Tongue (tissue), 1 donor: ENCODE measurements at regions not wholly inside any gene's neighbourhood (a gene's known extent, or its start where the extent isn't known, plus 50 kb on each side); places are given as distances from the start of the nearest gene placed in this dataset.
"Not testable (repeated sequence)": the region's sequence is repeated elsewhere in the genome, so short reads cannot be mapped to it uniquely, and the experiment has no call there.

ENCODE experiments used
- DNase-seq: peaks from one replicate; pipeline ENCODE4 v3.0.0-alpha.2; 2015

DNA sequence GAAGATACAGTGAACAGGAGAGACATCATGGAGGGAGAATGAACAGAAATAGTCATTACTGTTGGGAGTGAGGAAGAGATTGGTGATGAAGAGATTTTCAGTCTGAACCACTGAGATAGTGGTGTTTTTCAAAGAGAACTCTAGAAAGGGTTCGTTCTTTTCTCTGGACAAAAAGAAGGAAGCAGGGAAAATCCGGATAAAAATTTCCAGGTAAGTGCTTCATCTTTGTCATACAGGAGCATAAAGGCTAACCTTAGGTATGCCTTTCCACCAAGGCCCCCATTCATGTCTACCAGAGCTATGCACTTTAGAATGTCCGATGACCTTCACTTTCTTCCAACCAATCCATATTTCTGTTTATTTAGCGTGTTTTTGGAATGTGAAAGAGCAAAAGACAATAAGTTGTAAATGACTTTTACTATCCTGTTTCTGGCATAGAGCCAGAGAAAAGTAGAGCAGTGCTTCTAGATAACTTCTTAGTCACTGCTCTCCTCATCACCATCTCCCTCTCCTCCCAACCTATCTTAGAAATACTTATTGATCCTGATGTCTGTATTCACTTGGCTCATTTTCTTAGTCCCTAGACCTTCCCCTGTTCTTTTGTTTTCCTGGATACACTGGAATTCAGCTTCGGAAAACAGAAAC is 116.5 kb downstream of the TTC6 start:
- DNase-seq, result no peak

GRCh38 chr14:37712476-37712860 is 117.0 kb downstream of the TTC6 start:
- not testable (repeated sequence) for DNase-seq

GRCh38 chr14:37712976-37713431 is 117.6 kb downstream of the TTC6 start:
- no peak for DNase-seq

- DNase-seq, result no peak
Measured at GRCh38 chr14:37720131-37720530, 124.7 kb downstream of the TTC6 start.

DNA sequence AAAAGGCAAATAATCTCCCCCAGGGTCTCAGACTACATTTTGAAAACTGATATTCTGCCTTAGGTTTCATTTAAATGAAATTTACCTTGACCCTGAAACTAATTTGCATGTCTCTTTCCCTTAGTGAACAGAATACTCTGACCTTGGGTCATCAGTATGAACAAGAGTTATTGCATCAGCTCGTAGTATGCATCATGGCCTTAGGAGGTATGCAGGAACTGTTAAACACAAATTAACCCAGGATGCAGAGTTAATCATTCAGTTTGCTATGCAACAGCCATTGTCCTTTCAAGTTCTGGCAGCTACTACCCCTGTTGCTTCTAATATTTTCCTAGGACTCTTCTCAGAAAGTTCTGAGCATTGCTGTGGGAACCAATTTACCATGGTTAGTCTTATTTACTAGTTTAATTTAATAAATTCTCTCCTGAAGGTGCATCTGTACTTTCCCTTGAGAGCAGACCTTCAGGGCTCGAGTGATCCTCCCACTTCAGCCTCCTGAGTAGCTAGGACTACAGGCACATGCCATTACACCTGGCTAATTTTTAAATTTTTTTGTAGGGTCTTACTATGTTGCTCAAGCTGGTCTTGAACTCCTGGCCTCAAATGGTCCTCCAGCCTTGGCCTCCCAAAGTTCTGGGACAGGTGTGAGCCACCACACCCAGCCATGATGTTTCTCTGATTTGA is 126.7 kb downstream of the TTC6 start:
- DNase-seq, result no peak

- no peak for DNase-seq
Measured at GRCh38 chr14:37723515-37723914, 128.1 kb downstream of the TTC6 start.

GRCh38 chr14:37726708-37727107 is 131.3 kb downstream of the TTC6 start:
- DNase-seq, result no peak

DNA sequence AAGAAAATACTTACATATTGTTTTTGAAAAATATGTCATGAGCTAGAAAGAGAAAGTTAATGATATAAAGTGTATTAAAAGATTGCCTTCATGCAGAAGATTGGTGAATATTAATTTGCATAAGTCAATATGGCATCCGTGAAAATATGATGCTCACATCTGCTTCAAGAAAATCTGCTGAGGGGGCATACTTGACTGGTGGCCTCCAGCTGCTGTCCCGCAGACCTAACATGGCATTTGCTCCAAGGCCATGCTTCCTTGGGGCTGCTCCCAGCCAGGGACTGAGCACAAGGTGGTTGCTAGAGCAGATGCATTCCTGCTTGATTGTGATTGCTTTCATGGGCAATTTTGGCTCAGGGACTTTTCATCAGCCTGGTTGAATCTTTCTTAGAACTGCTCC is 133.8 kb downstream of the TTC6 start:
- no peak for DNase-seq

DNA sequence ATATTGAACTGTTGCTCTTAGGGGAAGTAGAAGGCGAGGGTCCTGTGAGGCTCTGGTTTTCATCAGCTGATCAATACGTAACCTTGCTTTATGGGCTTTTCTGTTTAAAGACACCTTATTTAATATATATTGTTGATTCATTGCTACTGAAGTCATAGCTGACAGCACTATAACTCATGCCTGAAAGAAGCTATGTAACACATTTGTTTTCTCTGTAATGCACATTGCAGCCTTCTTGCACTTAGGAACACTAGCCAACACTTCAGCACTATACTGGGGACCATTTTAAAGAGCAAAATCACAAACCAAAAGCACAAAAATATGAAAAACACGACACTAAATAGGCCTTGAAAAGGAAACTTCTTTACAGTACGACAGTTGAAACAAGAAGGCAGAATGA is 135.7 kb downstream of the TTC6 start:
- no peak for DNase-seq

- DNase-seq, result no peak
Measured at GRCh38 chr14:37745657-37746056, 150.2 kb downstream of the TTC6 start.

DNA sequence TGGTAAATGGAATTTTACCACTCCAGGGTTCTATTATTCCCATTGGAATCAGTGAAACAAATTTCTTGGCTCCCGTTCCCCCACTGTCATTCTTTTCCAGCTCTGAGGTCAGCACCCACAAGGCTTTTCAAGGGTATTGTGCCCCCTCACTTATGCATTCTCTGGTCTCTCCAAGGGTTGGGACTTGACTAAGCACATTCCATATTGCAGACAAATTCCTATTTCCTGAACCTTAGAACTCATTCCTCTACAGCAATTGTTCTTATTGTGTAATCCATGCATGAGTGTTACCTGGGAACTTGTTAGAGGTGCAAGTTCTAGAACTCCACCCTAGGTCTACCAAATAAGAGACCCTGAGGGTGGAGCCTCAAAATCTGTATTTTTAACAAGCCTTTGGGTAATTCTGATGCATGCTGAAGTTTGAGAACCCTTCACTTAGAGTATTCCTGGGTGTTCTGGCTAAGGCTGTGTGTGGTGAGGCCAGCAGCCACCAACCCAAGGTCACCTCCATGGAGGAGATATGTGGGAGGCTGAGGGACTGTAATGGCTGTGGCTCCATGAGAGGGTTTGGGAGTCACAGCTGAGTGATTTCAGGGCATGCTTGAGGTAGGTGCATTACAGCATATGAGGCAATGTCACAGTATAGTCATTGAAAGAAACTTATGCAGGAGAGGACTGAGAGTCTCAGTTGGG is 150.9 kb downstream of the TTC6 start:
- DNase-seq, result no peak

- DNase-seq, result no peak
Measured at GRCh38 chr14:37753459-37753858, 158.0 kb downstream of the TTC6 start.

- not testable (repeated sequence) for DNase-seq
Measured at GRCh38 chr14:37760275-37760674, 164.8 kb downstream of the TTC6 start.

- no peak for DNase-seq
Measured at GRCh38 chr14:37763266-37763665, 167.8 kb downstream of the TTC6 start.

DNA sequence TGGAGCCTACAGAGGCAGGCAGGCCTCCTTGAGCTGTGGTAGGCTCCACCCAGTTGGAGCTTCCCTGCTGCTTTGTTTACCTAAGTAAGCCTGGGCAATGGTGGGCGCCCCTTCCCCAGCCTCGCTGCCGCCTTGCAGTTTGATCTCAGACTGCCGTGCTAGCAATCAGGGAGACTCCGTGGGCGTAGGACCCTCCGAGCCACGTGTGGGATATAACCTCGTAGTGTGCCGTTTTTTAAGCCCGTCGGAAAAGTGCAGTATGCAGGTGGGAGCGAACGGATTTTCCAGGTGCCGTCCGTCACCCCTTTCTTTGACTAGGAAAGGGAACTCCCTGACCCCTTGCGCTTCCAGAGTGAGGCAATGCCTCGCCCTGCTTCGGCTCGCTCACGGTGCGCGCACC is 176.9 kb downstream of the TTC6 start:
- not testable (repeated sequence) for DNase-seq

DNA sequence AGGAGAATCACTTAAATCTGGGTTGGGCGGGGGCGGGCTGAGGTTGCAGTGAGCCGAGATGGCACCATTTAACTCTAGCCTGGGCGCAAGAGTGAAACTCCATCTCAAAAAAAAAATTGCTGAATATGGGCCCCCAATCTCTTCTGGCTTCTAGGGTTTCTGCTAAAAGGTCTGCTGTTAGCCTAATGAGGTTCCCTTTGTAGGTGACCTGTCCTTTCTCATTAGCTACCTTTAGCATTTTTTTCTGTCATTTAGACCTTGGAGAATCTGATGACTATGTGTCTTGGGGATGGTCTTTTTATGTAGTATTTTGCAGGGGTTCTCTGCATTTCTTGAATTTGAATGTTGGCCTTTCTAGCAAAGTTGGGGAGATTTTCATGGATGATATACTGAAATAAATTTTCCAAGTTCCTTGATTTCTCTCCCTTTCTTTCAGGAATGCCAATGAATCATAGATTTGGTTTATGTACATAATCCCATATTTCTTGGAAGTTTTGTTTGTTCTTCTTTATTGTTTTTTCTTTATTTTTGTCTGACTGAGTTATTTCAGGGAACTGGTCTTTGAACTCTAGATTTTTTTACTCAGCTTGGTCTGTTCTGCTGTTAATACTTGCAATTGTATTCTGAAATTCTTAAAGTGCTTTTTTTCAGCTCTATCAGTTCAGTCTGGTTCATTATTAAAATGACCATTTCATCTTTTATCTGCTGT is 181.5 kb downstream of the TTC6 start:
- DNase-seq, result no peak

DNA sequence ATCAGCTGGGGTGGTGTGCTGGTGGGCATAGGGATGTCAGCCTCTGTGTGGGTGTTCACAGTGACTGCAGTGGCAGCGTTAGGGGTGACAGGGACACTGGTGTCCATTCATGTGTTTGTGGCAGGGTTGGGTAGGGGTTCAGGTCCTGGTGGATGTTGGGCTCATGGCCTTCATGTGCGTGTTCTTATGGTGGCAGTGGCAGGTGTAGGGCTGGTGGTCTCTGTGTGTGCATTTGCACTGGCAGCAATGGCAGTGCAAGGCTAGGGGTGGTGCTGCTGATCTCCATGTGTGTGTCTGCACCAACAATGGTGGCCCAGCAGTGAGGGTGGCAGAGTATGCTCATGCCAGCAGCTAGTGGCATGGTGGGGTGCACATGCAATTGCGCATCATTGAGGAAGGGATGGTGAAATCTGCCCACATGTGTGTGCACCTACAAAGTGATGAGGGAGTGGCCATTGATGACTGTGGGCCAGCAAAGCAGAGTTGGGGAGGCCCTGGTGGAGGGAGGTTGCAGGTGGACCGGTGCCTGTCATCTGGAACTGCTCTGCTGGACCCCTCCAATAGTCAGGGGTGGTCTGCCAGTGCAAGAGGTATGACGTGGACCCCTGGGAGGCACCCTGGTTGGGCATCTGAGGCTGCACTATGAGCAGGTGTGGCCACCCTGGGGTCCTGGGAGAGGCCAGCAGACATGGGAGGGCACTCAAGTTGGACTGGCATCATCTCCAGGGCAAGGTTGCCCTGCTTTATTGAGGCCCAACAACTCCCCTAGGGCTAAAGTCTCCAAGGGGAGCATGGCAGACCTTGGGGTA is 182.9 kb downstream of the TTC6 start:
- no peak for DNase-seq

- DNase-seq, result no peak
Measured at GRCh38 chr14:37779480-37779879, 184.1 kb downstream of the TTC6 start.

GRCh38 chr14:37780731-37781130 is 185.3 kb downstream of the TTC6 start:
- not testable (repeated sequence) for DNase-seq

DNA sequence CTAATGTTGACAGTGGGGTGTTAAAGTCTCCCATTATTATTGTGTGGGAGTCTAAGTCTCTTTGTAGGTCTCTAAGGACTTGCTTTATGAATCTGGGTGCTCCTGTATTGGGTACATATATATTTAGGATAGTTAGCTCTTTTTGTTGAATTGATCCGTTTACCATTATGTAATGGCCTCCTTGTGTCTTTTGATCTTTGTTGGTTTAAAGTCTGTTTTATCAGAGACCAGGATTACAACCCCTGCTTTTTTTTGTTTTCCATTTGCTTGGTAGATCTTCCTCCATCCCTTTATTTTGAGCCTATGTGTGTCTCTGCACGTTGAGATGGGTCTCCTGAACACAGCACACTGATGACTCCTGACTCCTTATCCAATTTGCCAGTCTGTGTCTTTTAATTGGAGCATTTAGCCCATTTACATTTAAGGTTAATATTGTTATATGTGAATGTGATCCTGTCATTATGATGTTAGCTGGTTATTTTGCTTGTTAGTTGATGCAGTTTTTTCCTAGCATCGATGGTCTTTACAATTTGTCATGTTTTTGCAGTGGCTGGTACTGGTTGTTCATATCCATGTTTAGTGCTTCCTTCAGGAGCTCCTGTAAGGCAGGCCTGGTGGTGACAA is 188.9 kb downstream of the TTC6 start:
- DNase-seq, result not testable (repeated sequence)

DNA sequence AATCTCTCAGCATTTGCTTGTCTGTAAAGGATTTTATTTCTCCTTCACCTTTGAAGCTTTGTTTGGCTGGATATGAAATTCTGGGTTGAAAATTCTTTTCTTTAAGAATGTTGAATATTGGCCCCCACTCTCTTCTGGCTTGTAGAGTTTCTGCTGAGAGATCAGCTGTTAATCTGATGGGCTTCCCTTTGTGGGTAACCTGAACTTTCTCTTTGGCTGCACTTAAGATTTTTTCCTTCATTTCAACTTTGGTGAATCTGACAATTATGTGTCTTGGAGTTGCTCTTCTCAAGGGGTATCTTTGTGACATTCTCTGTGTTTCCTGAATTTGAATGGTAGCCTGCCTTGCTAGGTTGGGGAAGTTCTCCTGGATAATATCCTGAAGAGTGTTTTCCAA is 189.4 kb downstream of the TTC6 start:
- DNase-seq, result not testable (repeated sequence)
